ENCODE measurements at regions not wholly inside any gene's neighbourhood (a gene's known extent, or its start where the extent isn't known, plus 50 kb on each side); places are given as distances from the start of the nearest gene placed in this dataset.

- TF ChIP-seq CTCF (IDR thresholded peaks at IDR 0.05) (no peak), POLR2AphosphoS5 (IDR thresholded peaks at IDR 0.05) (no peak)
Observed at GRCh38 chr4:100875296-100876068, 357.7 kb upstream of the EMCN start.

Measured in prostate gland (tissue), 2 donors.